ENCODE measurements at regions not wholly inside any gene's neighbourhood (a gene's known extent, or its start where the extent isn't known, plus 50 kb on each side); places are given as distances from the start of the nearest gene placed in this dataset.
"Not testable (repeated sequence)": the region's sequence is repeated elsewhere in the genome, so short reads cannot be mapped to it uniquely, and the experiment has no call there.

DNA sequence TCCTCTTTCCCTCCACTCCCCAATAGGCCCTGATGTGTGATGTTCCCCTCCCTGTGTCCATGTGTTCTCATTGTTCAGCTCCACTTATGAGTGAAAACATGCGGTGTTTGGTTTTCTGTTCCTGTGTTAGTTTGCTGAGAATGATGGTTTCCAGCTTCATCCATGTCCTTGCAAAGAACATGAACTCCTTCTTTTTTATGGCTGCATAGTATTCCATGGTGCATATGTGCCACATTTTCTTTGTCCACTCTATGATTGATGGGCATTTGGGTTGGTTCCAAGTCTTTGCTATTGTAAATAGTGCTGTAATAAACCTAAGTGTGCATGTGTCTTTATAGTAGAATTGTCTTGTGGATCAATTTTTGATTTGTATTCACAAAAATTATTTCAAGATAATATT, 62.4 kb upstream of the PCSK1 start:
- not testable (repeated sequence) for TF ChIP-seq POLR2AphosphoS5, POLR2A, EP300 (IDR thresholded peaks at IDR 0.05)

Data from suprapubic skin (tissue), 4 donors.